Heart left ventricle (tissue), 13 donors: ENCODE measurements at regions not wholly inside any gene's neighbourhood (a gene's known extent, or its start where the extent isn't known, plus 50 kb on each side); places are given as distances from the start of the nearest gene placed in this dataset.
"Not testable (repeated sequence)": the region's sequence is repeated elsewhere in the genome, so short reads cannot be mapped to it uniquely, and the experiment has no call there.

Source experiments
- CTCF ChIP-seq, 12 donors: fragments of 200-600 bp; sonication (generic) in 4 of 12; IDR thresholded peaks; one replicate each; pipeline versions ENCODE4 v1.5.0 to v1.8.0; 2018 to 2022; ENCODE audit warnings: antibody characterized with exemption in 12 of 12, mild to moderate bottlenecking in 5 of 12
- POLR2A ChIP-seq, 2 donors: fragments of 450-650 bp; IDR thresholded peaks; one replicate each; pipeline ENCODE4 v1.6.1; 2017; ENCODE audit warnings: antibody characterized with exemption in 2 of 2, mild to moderate bottlenecking in 2 of 2, moderate library complexity in 2 of 2
- donor health status: ischemic (EF 13 %, LVEDD 7.1; RV severe dilation, severe dysfunction).
- donor health status: DM: no; HTN: yes; CAD: no.
- donor health status: DM: no; HTN: no; CAD: no.
- donor health status: ischemic (EF 25% LVEDD 6.9; RV normal size, moderate dysfunction).
- donor health status: ischemic (EF 25% LVEDD 5.7; RV mildly dilated, moderate dysfunction).
- donor health status: ischemic (EF 35%, LVEDD 5.7; RV mildly dilated, moderate dysfunction).
- donor health status: nonischemic (EF 11% LVEDD 7.7; RV severe dilation, severe dysfunction).
- donor health status: DM: yes; HTN: yes; CAD: no.
- donor health status: PGD.
- donor health status: ischemic (EF 29% LVEDD 5.4; RV normal size, mild dysfunction).
- donor health status: nonischemic (EF 23%, LVEDD 6.1; RV moderate dilation, normal function).

- TF ChIP-seq POLR2A, CTCF (IDR thresholded peaks at IDR 0.05): not testable (repeated sequence)
Observed at GRCh38 chr1:81502705-81503104, 298.0 kb upstream of the ADGRL2 start.
